Stomach (tissue), 4 donors: ENCODE measurements at regions not wholly inside any gene's neighbourhood (a gene's known extent, or its start where the extent isn't known, plus 50 kb on each side); places are given as distances from the start of the nearest gene placed in this dataset.
"Not testable (repeated sequence)": the region's sequence is repeated elsewhere in the genome, so short reads cannot be mapped to it uniquely, and the experiment has no call there.

Experiments used
- EP300 ChIP-seq: sonication (generic); formaldehyde crosslinking; IDR thresholded peaks from one replicate; pipeline ENCODE4 v1.6.1; 2017; ENCODE audit warnings: antibody characterized with exemption
- POLR2AphosphoS5 ChIP-seq, 3 donors: sonication (generic); formaldehyde crosslinking; IDR thresholded peaks; one replicate each; pipeline ENCODE4 v1.6.1; 2016; ENCODE audit warnings: antibody characterized with exemption in 3 of 3
- TF ChIP-seq, protein P1 (sequence below), 7 experiments: fragments of 450-650 bp in 4 of 7; fragments of 200-600 bp in 3 of 7; sonication (generic) in 3 of 7; IDR thresholded peaks; one replicate each; pipeline ENCODE4 v1.5.1; 2016 to 2019; ENCODE audit warnings: antibody characterized with exemption in 7 of 7, control low read depth in 2 of 7, mild to moderate bottlenecking in 1 of 7

DNA sequence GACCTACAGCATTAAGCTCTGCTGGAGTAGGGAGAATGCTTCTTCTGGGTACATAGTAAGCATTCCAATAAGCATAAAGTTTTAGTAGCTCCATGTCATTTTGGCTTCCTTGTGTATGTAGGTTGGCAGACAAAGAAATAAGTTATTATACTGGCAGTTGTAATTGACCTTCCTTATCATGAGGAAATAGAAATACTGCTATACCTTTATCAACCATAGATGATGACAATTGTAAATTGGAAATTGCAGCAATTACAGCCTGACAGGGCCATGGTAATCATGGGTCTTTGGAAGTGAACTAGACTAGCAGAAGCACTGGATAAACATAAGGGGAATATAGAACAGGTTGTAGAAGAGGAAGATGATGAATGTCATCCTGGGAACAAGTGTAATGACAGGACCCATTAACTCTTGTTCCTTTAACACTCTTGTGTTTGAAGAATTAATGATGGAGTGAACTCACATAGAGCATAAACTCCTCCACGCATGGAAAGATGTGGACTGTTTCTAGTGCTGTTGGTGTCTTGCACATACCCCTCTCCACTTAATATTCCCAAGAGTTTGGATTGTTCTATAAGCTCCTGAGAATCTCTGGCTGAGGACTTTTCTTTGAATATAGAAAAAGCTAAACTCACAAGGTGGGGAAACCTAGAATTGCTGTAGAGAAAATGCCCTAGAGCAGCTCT, 137.5 kb downstream of the OR4F15 start:
- TF ChIP-seq POLR2AphosphoS5 (IDR thresholded peaks at IDR 0.05); EP300: not testable (repeated sequence)
- TF ChIP-seq, protein P1, sequence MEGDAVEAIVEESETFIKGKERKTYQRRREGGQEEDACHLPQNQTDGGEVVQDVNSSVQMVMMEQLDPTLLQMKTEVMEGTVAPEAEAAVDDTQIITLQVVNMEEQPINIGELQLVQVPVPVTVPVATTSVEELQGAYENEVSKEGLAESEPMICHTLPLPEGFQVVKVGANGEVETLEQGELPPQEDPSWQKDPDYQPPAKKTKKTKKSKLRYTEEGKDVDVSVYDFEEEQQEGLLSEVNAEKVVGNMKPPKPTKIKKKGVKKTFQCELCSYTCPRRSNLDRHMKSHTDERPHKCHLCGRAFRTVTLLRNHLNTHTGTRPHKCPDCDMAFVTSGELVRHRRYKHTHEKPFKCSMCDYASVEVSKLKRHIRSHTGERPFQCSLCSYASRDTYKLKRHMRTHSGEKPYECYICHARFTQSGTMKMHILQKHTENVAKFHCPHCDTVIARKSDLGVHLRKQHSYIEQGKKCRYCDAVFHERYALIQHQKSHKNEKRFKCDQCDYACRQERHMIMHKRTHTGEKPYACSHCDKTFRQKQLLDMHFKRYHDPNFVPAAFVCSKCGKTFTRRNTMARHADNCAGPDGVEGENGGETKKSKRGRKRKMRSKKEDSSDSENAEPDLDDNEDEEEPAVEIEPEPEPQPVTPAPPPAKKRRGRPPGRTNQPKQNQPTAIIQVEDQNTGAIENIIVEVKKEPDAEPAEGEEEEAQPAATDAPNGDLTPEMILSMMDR (IDR thresholded peaks at IDR 0.05), result not testable (repeated sequence)
